ENCODE measurements at regions not wholly inside any gene's neighbourhood (a gene's known extent, or its start where the extent isn't known, plus 50 kb on each side); places are given as distances from the start of the nearest gene placed in this dataset.

DNA sequence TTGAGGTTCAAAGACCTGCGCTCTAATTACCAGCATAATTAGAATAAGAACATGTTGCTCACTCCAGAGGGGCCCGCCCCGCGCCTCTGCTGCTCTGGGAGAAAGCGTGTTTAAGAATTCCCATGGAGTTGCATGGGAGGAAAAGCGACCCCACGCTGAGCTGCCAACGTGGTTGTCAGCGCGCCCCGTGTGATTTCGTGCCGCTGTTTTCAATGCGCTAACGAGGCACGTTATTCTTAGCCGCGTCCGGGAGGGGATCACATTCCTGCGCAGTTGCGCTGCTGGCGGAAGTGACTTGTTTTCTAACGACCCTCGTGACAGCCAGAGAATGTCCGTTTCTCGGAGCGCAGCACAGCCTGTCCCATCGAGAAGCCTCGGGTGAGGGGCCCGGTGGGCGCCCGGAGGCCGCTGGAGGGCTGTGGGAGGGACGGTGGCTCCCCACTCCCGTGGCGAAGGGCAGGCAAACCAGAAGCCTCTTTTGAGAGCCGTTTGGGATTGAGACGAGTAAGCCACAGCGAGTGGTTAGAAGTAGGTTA, 173.8 kb upstream of the SOX1 start (continued):
- TF ChIP-seq, protein P1, sequence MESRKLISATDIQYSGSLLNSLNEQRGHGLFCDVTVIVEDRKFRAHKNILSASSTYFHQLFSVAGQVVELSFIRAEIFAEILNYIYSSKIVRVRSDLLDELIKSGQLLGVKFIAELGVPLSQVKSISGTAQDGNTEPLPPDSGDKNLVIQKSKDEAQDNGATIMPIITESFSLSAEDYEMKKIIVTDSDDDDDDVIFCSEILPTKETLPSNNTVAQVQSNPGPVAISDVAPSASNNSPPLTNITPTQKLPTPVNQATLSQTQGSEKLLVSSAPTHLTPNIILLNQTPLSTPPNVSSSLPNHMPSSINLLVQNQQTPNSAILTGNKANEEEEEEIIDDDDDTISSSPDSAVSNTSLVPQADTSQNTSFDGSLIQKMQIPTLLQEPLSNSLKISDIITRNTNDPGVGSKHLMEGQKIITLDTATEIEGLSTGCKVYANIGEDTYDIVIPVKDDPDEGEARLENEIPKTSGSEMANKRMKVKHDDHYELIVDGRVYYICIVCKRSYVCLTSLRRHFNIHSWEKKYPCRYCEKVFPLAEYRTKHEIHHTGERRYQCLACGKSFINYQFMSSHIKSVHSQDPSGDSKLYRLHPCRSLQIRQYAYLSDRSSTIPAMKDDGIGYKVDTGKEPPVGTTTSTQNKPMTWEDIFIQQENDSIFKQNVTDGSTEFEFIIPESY (IDR thresholded peaks at IDR 0.05; ENCODE audit: borderline replicate concordance, low read depth) = no peak
- TF ChIP-seq RAD21 (IDR thresholded peaks at IDR 0.05; ENCODE audit: low read length) = no peak
- TF ChIP-seq, protein P2, sequence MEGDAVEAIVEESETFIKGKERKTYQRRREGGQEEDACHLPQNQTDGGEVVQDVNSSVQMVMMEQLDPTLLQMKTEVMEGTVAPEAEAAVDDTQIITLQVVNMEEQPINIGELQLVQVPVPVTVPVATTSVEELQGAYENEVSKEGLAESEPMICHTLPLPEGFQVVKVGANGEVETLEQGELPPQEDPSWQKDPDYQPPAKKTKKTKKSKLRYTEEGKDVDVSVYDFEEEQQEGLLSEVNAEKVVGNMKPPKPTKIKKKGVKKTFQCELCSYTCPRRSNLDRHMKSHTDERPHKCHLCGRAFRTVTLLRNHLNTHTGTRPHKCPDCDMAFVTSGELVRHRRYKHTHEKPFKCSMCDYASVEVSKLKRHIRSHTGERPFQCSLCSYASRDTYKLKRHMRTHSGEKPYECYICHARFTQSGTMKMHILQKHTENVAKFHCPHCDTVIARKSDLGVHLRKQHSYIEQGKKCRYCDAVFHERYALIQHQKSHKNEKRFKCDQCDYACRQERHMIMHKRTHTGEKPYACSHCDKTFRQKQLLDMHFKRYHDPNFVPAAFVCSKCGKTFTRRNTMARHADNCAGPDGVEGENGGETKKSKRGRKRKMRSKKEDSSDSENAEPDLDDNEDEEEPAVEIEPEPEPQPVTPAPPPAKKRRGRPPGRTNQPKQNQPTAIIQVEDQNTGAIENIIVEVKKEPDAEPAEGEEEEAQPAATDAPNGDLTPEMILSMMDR (IDR thresholded peaks at IDR 0.05) = no peak
- TF ChIP-seq FOXM1 (IDR thresholded peaks at IDR 0.05; ENCODE audit: low read depth) = no peak
- TF ChIP-seq FOSL2 (IDR thresholded peaks at IDR 0.05; ENCODE audit: borderline replicate concordance, low read depth) = no peak
- TF ChIP-seq SMC3 (IDR thresholded peaks at IDR 0.05; ENCODE audit: low read depth, low read length) = no peak
- TF ChIP-seq, protein P3, sequence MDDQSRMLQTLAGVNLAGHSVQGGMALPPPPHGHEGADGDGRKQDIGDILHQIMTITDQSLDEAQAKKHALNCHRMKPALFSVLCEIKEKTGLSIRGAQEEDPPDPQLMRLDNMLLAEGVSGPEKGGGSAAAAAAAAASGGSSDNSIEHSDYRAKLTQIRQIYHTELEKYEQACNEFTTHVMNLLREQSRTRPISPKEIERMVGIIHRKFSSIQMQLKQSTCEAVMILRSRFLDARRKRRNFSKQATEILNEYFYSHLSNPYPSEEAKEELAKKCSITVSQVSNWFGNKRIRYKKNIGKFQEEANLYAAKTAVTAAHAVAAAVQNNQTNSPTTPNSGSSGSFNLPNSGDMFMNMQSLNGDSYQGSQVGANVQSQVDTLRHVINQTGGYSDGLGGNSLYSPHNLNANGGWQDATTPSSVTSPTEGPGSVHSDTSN (IDR thresholded peaks at IDR 0.05) = no peak

DNA sequence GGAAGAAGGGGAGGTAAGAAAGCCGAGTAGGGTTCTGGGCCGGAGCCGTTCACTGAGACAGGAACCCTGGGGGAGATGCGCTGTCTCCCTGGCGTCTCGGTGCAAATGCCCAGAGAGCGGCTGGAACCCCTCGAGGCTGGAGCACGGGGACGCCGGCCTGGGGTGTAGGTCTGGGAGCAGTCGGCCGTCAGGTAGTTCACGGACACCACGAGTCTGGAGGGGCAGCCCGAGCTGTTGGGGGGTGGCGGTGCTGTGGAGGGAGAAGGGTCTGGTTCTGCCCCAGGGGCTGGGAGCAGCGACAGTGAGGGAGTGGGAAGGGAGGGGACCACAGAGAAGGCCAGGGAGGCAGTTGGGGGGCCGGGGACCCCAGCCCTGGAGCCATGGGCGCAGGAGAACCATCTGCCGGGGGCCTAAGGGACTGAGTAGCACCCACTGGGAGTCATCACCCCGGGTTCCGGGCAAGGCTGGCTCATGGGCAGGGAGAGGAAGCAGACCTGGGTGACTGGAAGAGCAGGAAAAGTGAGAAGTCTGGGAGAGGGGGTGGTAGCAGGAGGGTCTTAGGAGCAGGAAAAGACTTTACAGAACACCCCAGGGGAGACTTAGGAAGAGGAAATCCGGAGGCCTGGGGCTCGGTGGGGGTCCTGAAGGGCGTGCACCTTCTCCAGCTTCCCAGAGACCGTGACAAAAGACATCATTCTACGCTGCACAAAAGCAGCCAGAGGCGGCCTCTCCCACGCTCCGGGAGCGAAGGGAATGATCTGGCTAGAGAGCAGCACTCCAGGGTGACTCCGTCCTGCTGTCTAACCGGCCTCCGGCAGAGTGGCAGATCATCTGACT, 173.1 kb upstream of the SOX1 start:
- 3% methylated on average over 25 of the region's 35 CpGs for WGBS (ENCODE audit: low lambda C conversion rate)
- ChIA-PET POLR2A (no interaction called here), CTCF (no interaction called here)
- Histone ChIP-seq H3K9me3 (no peaks in the 10 kb centered on the region), H3K4me3 (ENCODE audit: low read depth in 2 of 2, low read length in 1 of 2) (no peak overlapping the region), H3K9me2 (no peaks in the 10 kb centered on the region), H3K4me1 (ENCODE audit: control insufficient read depth in 1 of 2, insufficient read depth in 2 of 2, low read depth in 1 of 2, low read length in 1 of 2) (no peaks in the 10 kb centered on the region), H3K4me2 (no peak overlapping the region), H4K20me1 (ENCODE audit: insufficient read depth) (no peaks in the 10 kb centered on the region), H3K9ac (no peak overlapping the region), H3K27ac (ENCODE audit: low read depth in 2 of 2, low read length in 1 of 2) (no peak overlapping the region), H3K79me2 (ENCODE audit: insufficient read depth) (no peaks in the 10 kb centered on the region), H3F3A (replicated peaks; ENCODE audit: insufficient read depth) (no peaks in the 10 kb centered on the region), H2AFZ (ENCODE audit: low read depth) (no peak overlapping the region), H3K36me3 (replicated peaks in 1 of 2; ENCODE audit: control insufficient read depth in 1 of 2, insufficient read depth in 2 of 2, low read length in 1 of 2) (no peaks in the 10 kb centered on the region), H3K27me3 (ENCODE audit: insufficient read depth) (0 out of 2 replicates have a peak, but pooled peaks cover 12% of the 10 kb centered on the region)
- DNase-seq = no peak
- no peak for TF ChIP-seq RAD21 (IDR thresholded peaks at IDR 0.05; ENCODE audit: low read length)
- TF ChIP-seq RXRA (IDR thresholded peaks at IDR 0.05; ENCODE audit: borderline replicate concordance, low read depth) = no peak
- no peak for TF ChIP-seq FOXJ3 (CRISPR knock-in tag; IDR thresholded peaks at IDR 0.05)
- TF ChIP-seq, protein P1 (IDR thresholded peaks at IDR 0.05; ENCODE audit: borderline replicate concordance, low read depth) = no peak
- TF ChIP-seq EP300 (IDR thresholded peaks at IDR 0.05; ENCODE audit: borderline replicate concordance in 1 of 2, low read depth in 1 of 2, low read length in 1 of 2) = no peak
- no peak for TF ChIP-seq ELF1 (IDR thresholded peaks at IDR 0.05)
- no peak for TF ChIP-seq POLR2AphosphoS5 (IDR thresholded peaks at IDR 0.05; ENCODE audit: low read depth, low read length)
- TF ChIP-seq SMC3 (IDR thresholded peaks at IDR 0.05; ENCODE audit: low read depth, low read length) = no peak
- no peak for TF ChIP-seq YY1 (IDR thresholded peaks at IDR 0.05; ENCODE audit: low read depth)
- no peak for TF ChIP-seq MXI1 (IDR thresholded peaks at IDR 0.05; ENCODE audit: low read depth, low read length)
- TF ChIP-seq RFX5 (IDR thresholded peaks at IDR 0.05; ENCODE audit: low read length) = no peak
- TF ChIP-seq, protein P2 (IDR thresholded peaks at IDR 0.05) = no peak
- no peak for TF ChIP-seq SIN3A (IDR thresholded peaks at IDR 0.05; ENCODE audit: borderline replicate concordance, low read depth, low read length)
- no peak for TF ChIP-seq FOSL2 (IDR thresholded peaks at IDR 0.05; ENCODE audit: borderline replicate concordance, low read depth)
- TF ChIP-seq, protein P4, sequence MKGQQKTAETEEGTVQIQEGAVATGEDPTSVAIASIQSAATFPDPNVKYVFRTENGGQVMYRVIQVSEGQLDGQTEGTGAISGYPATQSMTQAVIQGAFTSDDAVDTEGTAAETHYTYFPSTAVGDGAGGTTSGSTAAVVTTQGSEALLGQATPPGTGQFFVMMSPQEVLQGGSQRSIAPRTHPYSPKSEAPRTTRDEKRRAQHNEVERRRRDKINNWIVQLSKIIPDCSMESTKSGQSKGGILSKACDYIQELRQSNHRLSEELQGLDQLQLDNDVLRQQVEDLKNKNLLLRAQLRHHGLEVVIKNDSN (IDR thresholded peaks at IDR 0.05; ENCODE audit: borderline replicate concordance, low read depth) = no peak
- TF ChIP-seq, protein P5, sequence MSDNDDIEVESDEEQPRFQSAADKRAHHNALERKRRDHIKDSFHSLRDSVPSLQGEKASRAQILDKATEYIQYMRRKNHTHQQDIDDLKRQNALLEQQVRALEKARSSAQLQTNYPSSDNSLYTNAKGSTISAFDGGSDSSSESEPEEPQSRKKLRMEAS (IDR thresholded peaks at IDR 0.05; ENCODE audit: low read depth) = no peak

Measured in SK-N-SH (cell line).